Muscle layer of colon (tissue), 2 donors: ENCODE measurements at regions not wholly inside any gene's neighbourhood (a gene's known extent, or its start where the extent isn't known, plus 50 kb on each side); places are given as distances from the start of the nearest gene placed in this dataset.
A peak's percentile ranks its signal among the peaks of the same experiment; 100 is the strongest.
"Not testable (repeated sequence)": the region's sequence is repeated elsewhere in the genome, so short reads cannot be mapped to it uniquely, and the experiment has no call there.

Source experiments
- H3K27ac ChIP-seq: one replicate; pipeline ENCODE4 v1.7.0; 2013; ENCODE audit warnings: low read depth, mild to moderate bottlenecking, low read length, moderate library complexity
- H3K27me3 ChIP-seq, 2 donors: one replicate each; pipeline ENCODE4 v1.7.0; 2013; ENCODE audit warnings: low read length in 2 of 2, mild to moderate bottlenecking in 2 of 2; ENCODE audit not compliant: insufficient read depth in 2 of 2, control insufficient read depth in 1 of 2
- H3K36me3 ChIP-seq: one replicate; pipeline ENCODE4 v1.7.0; 2013; ENCODE audit warnings: mild to moderate bottlenecking, low read length; ENCODE audit not compliant: insufficient read depth
- H3K4me1 ChIP-seq: one replicate; pipeline ENCODE4 v1.7.0; 2013; ENCODE audit warnings: mild to moderate bottlenecking, low read length; ENCODE audit not compliant: insufficient read depth
- H3K4me3 ChIP-seq, 2 donors: one replicate each; pipeline ENCODE4 v1.7.0; 2013; ENCODE audit warnings: low read length in 2 of 2, low read depth in 1 of 2, mild to moderate bottlenecking in 1 of 2, moderate library complexity in 1 of 2
- H3K9ac ChIP-seq: one replicate; pipeline ENCODE4 v1.7.0; 2013; ENCODE audit warnings: low read length
- H3K9me3 ChIP-seq: one replicate; pipeline ENCODE4 v1.7.0; 2013; ENCODE audit warnings: mild to moderate bottlenecking, low read length
- donor health status: abdominal sarcoma.
- donor health status: Adenocarcinoma of cecum.

- H3K9ac ChIP-seq, result no peak overlapping the region
- H3K27ac ChIP-seq, result no peak overlapping the region
- no peak overlapping the region for H3K4me3 ChIP-seq
- no peaks in the 10 kb centered on the region for H3K27me3 ChIP-seq
- H3K9me3 ChIP-seq, result no peaks in the 10 kb centered on the region
- H3K36me3 ChIP-seq, result no peaks in the 10 kb centered on the region
- H3K4me1 ChIP-seq, result peaks cover 3% of the 10 kb centered on the region
Measured at GRCh38 chr6:137933696-137934095, 66.6 kb downstream of the TNFAIP3 start.

GRCh38 chr6:137936798-137937197, 69.7 kb downstream of the TNFAIP3 start:
- Histone ChIP-seq H3K36me3 (no peaks in the 10 kb centered on the region), H3K27ac (no peak overlapping the region), H3K4me1 (peaks cover 3% of the 10 kb centered on the region), H3K27me3 (no peaks in the 10 kb centered on the region), H3K4me3 (no peak overlapping the region), H3K9me3 (no peaks in the 10 kb centered on the region), H3K9ac (no peak overlapping the region)

- Histone ChIP-seq H3K27ac (no peak overlapping the region), H3K4me1 (peaks cover 3% of the 10 kb centered on the region), H3K36me3 (no peaks in the 10 kb centered on the region), H3K27me3 (no peaks in the 10 kb centered on the region), H3K9me3 (no peaks in the 10 kb centered on the region), H3K9ac (no peak overlapping the region), H3K4me3 (no peak overlapping the region)
Measured at GRCh38 chr6:137937834-137938233, 70.8 kb downstream of the TNFAIP3 start.

GRCh38 chr6:137938770-137939379, 71.8 kb downstream of the TNFAIP3 start:
- H3K9ac ChIP-seq, result no peak overlapping the region
- no peak overlapping the region for H3K4me3 ChIP-seq
- H3K27ac ChIP-seq, result no peak overlapping the region
- no peaks in the 10 kb centered on the region for H3K36me3 ChIP-seq
- no peaks in the 10 kb centered on the region for H3K4me1 ChIP-seq
- no peaks in the 10 kb centered on the region for H3K9me3 ChIP-seq
- no peaks in the 10 kb centered on the region for H3K27me3 ChIP-seq

- Histone ChIP-seq H3K27me3 (no peaks in the 10 kb centered on the region), H3K9ac (no peak overlapping the region), H3K27ac (no peak overlapping the region), H3K36me3 (no peaks in the 10 kb centered on the region), H3K4me1 (no peaks in the 10 kb centered on the region), H3K9me3 (no peaks in the 10 kb centered on the region), H3K4me3 (no peak overlapping the region)
Measured at GRCh38 chr6:137941995-137942394, 74.9 kb downstream of the TNFAIP3 start.

GRCh38 chr6:137942736-137943135, 75.7 kb downstream of the TNFAIP3 start:
- Histone ChIP-seq H3K9me3 (no peaks in the 10 kb centered on the region), H3K4me1 (no peaks in the 10 kb centered on the region), H3K27ac (no peak overlapping the region), H3K36me3 (no peaks in the 10 kb centered on the region), H3K9ac (no peak overlapping the region), H3K27me3 (no peaks in the 10 kb centered on the region), H3K4me3 (no peak overlapping the region)

DNA sequence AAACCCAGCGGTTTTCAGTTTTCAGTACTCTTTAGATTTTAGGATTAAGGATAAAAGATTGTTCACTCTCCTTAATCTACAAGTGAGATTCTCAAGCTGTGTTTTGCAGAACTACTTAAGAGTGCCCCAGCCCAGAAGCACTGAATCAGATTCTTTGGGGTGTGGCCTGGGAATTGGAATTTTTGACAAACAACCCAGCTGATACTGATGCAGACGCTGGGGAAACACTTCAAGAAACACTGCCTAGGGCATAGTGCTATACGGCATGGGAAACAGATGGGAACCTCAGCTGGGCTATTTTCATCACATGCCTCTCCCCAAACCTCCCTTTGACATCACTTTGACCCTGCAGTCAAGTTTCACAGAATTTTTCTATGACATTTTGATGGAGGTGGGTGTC, 77.3 kb downstream of the TNFAIP3 start:
- not testable (repeated sequence) for H3K36me3 ChIP-seq, H3K27ac ChIP-seq, H3K4me3 ChIP-seq

DNA sequence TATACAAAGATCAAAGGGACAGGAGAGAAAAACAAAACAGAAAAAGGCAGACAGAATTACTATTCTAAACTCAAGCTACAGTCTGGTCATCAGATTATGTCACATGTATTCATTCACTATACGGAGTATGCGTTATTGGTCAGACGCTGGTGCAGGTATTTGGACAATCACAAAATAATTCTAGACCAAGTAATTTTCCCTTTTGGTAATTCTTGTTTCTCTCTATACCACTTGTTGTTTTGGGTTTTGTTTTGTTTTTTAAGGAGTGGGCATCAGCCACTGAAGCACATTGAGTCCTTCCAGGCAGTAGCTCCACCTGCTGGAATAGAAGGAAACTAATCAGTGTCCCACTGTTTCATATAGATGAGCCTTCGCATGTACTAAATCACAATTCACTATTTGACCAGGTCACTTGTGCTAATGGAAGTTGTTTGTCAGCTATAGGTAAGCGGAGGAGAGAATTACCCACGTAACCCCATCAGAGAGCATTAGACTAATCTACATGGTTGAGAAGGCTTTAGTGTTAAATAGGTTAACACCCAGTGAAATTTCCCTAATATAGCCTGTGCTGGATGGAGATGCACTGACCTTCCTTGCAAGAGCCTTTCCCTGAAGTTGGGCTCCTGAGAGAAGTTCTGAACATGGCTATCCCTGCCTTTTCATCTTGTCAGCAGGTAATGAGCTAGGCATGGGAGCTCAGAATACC, 77.9 kb downstream of the TNFAIP3 start:
- no peaks in the 10 kb centered on the region for H3K9me3 ChIP-seq
- H3K27me3 ChIP-seq, result no peaks in the 10 kb centered on the region
- no peak overlapping the region for H3K27ac ChIP-seq
- H3K9ac ChIP-seq, result no peak overlapping the region
- no peaks in the 10 kb centered on the region for H3K4me1 ChIP-seq
- H3K4me3 ChIP-seq, result peak overlapping the region in 1 of 2 donors; percentile 26
- H3K36me3 ChIP-seq, result no peaks in the 10 kb centered on the region

More for the DNA sequence above, 77.3 kb downstream of the TNFAIP3 start:
- H3K9ac ChIP-seq, H3K9me3 ChIP-seq, H3K4me1 ChIP-seq, H3K27me3 ChIP-seq: not testable (repeated sequence)

DNA sequence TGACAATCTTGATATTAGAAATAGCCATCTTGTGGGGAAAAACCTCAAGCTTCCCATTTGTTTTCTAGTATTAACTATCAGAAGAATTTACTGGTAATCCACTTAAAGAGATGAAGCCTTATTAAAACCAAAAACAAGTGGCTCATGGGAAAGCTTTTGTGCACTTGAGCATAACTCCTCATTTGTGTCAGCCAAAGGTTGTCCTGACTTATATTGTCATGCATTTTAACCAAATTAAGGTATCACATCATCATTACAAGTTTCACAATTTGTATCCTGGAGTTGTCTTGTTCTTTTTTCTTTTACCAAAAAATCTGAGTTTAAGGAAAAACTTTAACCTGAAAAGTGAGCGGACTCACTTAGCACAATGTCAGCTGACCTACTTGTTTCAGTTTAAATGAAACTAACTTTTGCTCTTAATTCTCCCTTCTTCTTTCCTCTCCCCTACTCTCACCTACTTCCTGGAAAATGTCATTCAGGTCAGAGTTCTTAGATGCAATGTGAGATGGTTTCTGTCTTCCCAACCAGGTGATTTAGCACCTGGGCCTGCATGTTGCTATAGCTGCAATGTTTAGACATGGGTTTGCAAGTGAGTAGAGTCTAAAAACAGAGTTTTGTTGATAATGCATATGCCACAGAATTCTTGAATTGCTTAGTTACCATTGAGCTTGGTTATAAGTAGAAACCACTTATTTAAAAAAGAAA, 82.8 kb downstream of the TNFAIP3 start:
- Histone ChIP-seq H3K27ac (no peak overlapping the region), H3K36me3 (no peaks in the 10 kb centered on the region), H3K4me1 (no peaks in the 10 kb centered on the region), H3K9me3 (no peaks in the 10 kb centered on the region), H3K4me3 (no peak overlapping the region), H3K27me3 (no peaks in the 10 kb centered on the region), H3K9ac (no peak overlapping the region)

DNA sequence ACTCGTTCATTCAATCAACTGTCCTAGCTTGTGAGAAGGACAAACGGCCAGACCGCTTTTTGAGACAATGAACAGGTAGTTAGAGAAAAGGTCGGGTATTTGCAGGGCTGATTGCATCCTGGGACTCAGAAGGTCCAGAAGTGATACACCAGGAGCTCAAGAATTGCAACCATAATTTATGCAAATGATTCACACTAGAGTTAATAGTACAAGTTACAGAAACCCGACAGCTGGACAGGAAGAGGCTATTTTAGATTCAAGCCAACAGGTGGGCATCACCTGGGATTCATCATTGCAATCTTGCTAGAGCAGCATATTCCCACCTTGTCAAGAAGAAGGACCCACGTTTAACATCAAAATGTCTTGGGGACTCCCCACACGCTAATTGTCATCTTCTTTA, 83.5 kb downstream of the TNFAIP3 start:
- Histone ChIP-seq H3K27ac (no peak overlapping the region), H3K9ac (no peak overlapping the region), H3K4me3 (no peak overlapping the region), H3K36me3 (no peaks in the 10 kb centered on the region), H3K4me1 (no peaks in the 10 kb centered on the region), H3K27me3 (no peaks in the 10 kb centered on the region), H3K9me3 (no peaks in the 10 kb centered on the region)

- no peaks in the 10 kb centered on the region for H3K4me1 ChIP-seq
- H3K4me3 ChIP-seq, result no peak overlapping the region
- H3K9me3 ChIP-seq, result no peaks in the 10 kb centered on the region
- no peak overlapping the region for H3K27ac ChIP-seq
- H3K9ac ChIP-seq, result no peak overlapping the region
- no peaks in the 10 kb centered on the region for H3K36me3 ChIP-seq
- no peaks in the 10 kb centered on the region for H3K27me3 ChIP-seq
Measured at GRCh38 chr6:137951064-137951597, 84.1 kb downstream of the TNFAIP3 start.
